ENCODE measurements at regions not wholly inside any gene's neighbourhood (a gene's known extent, or its start where the extent isn't known, plus 50 kb on each side); places are given as distances from the start of the nearest gene placed in this dataset.
"Not testable (repeated sequence)": the region's sequence is repeated elsewhere in the genome, so short reads cannot be mapped to it uniquely, and the experiment has no call there.

DNA sequence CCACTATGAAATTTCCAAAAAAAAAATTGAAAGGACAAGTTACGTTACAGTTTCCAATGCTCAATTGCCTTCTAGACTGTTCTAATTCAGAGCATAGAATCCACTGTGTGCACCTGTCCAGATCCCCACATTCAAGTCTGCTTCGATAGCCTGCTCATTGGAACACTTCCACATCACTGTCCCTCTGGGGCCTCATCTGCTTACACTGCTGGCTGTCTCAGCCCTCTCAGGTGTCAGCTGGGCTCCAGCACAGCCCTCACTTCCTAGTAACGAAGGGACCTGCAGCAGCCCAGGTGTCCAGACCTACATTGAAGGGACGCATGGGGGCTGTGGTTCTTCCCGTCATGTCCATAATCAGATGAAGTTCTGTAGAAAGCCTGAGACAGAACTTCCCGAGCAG is 94.3 kb upstream of the EMB start:
- Histone ChIP-seq H3K9me3 (ENCODE audit: low read length) (no peaks in the 10 kb centered on the region), H3K9me2 (ENCODE audit: low read depth, low read length) (no peaks in the 10 kb centered on the region), H3K4me1 (ENCODE audit: insufficient read depth, low read length, severe bottlenecking) (peaks cover 31% of the 10 kb centered on the region), H3K36me3 (ENCODE audit: insufficient read depth, low read length) (no peaks in the 10 kb centered on the region), H3K9ac (ENCODE audit: low read length) (no peak overlapping the region; the same call in 1 of the 2 replicates), H4K20me1 (ENCODE audit: insufficient read depth, low read length) (no peaks in the 10 kb centered on the region), H3K79me2 (ENCODE audit: insufficient read depth, low read length) (no peaks in the 10 kb centered on the region), H2AFZ (ENCODE audit: low read length) (peak overlapping the region; percentile 3; the same call in 1 of the 2 replicates), H3K4me3 (ENCODE audit: low read depth, low read length, poor library complexity, severe bottlenecking) (no peak overlapping the region), H3K4me2 (ENCODE audit: low read length) (peak overlapping the region; percentile 53), H3F3A (ENCODE audit: insufficient read depth, low read length) (no peaks in the 10 kb centered on the region), H3K27me3 (ENCODE audit: insufficient read depth, low read length) (no peaks in the 10 kb centered on the region), H3K27ac (ENCODE audit: low read depth, low read length, poor library complexity, severe bottlenecking) (peak overlapping the region; percentile 2)
- TF ChIP-seq EZH2 (IDR thresholded peaks at IDR 0.05; ENCODE audit: borderline replicate concordance, low read length) (no peak), CTCF (IDR thresholded peaks at IDR 0.05; ENCODE audit: low read length) (no peak)

DNA sequence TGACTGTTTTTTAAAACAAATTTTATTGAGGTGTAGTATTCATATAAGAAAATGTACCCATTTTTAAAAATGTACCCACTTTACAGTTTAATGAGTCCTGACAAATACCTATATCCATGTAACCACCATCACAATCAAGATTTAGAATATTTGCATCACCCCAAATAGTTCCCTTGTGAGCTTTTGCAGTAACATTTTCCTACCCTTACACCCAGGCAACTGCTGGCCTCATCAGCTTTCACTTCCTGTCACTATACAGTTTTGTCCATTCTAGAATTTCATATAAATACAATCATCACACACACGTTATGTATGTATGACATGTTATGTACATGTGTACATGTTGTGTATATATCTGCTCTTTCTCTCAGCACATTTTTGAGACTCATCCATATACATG is 96.4 kb upstream of the EMB start:
- H3K9ac ChIP-seq (ENCODE audit: low read length); H3K79me2 ChIP-seq (ENCODE audit: insufficient read depth, low read length); H2AFZ ChIP-seq (ENCODE audit: low read length); H3K27me3 ChIP-seq (ENCODE audit: insufficient read depth, low read length); H3K4me3 ChIP-seq (ENCODE audit: low read depth, low read length, poor library complexity, severe bottlenecking); H3K36me3 ChIP-seq (ENCODE audit: insufficient read depth, low read length); H3K9me3 ChIP-seq (ENCODE audit: low read length); H3K9me2 ChIP-seq (ENCODE audit: low read depth, low read length); H3K4me2 ChIP-seq (ENCODE audit: low read length); H3F3A ChIP-seq (ENCODE audit: insufficient read depth, low read length); H4K20me1 ChIP-seq (ENCODE audit: insufficient read depth, low read length): not testable (repeated sequence)
- H3K4me1 ChIP-seq (ENCODE audit: insufficient read depth, low read length, severe bottlenecking), result peaks cover 31% of the 10 kb centered on the region
- H3K27ac ChIP-seq (ENCODE audit: low read depth, low read length, poor library complexity, severe bottlenecking), result peak overlapping the region; percentile 49

DNA sequence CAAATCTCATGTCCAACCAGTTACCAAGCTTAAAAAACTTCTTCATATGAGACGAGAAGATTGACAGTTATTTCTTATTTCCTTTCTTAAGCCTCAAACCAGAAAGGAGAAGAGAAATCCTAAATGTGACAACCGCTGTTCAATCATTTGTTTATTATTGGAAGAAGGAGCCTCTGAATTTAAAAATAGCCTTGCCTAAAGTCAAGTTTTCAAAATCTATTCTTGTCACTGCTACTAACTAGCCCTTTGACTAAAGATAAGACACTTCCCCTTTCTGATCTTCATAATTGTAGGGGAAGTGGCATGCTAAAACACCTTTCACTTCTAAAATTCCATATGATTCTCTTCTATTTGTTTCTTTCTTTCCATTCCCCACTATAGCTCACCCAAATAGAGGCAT is 106.2 kb upstream of the EMB start:
- Histone ChIP-seq H3K4me1 (ENCODE audit: insufficient read depth, low read length, severe bottlenecking) (peaks cover 25% of the 10 kb centered on the region), H3K9ac (ENCODE audit: low read length) (no peak overlapping the region), H3K9me3 (ENCODE audit: low read length) (no peaks in the 10 kb centered on the region), H3K27me3 (ENCODE audit: insufficient read depth, low read length) (no peaks in the 10 kb centered on the region), H3K4me3 (ENCODE audit: low read depth, low read length, poor library complexity, severe bottlenecking) (no peak overlapping the region), H3K9me2 (ENCODE audit: low read depth, low read length) (no peaks in the 10 kb centered on the region), H3K36me3 (ENCODE audit: insufficient read depth, low read length) (no peaks in the 10 kb centered on the region), H3K4me2 (ENCODE audit: low read length) (peak overlapping the region; percentile 42; the same call in 1 of the 2 replicates), H4K20me1 (ENCODE audit: insufficient read depth, low read length) (no peaks in the 10 kb centered on the region), H3K27ac (ENCODE audit: low read depth, low read length, poor library complexity, severe bottlenecking) (peak overlapping the region; percentile 70), H3F3A (ENCODE audit: insufficient read depth, low read length) (no peaks in the 10 kb centered on the region), H3K79me2 (ENCODE audit: insufficient read depth, low read length) (no peaks in the 10 kb centered on the region), H2AFZ (ENCODE audit: low read length) (no peak overlapping the region)
- no peak for TF ChIP-seq CTCF (IDR thresholded peaks at IDR 0.05; ENCODE audit: low read length)
- TF ChIP-seq EZH2 (IDR thresholded peaks at IDR 0.05; ENCODE audit: borderline replicate concordance, low read length), result no peak

- H3K4me2 ChIP-seq (ENCODE audit: low read length), result no peak overlapping the region
- no peak overlapping the region for H3K9ac ChIP-seq (ENCODE audit: low read length)
- no peaks in the 10 kb centered on the region for H3K9me3 ChIP-seq (ENCODE audit: low read length)
- no peak overlapping the region for H3K27ac ChIP-seq (ENCODE audit: low read depth, low read length, poor library complexity, severe bottlenecking)
- no peaks in the 10 kb centered on the region for H3K9me2 ChIP-seq (ENCODE audit: low read depth, low read length)
- no peaks in the 10 kb centered on the region for H3F3A ChIP-seq (ENCODE audit: insufficient read depth, low read length)
- H3K79me2 ChIP-seq (ENCODE audit: insufficient read depth, low read length), result no peaks in the 10 kb centered on the region
- H3K27me3 ChIP-seq (ENCODE audit: insufficient read depth, low read length), result no peaks in the 10 kb centered on the region
- H2AFZ ChIP-seq (ENCODE audit: low read length), result no peak overlapping the region
- no peaks in the 10 kb centered on the region for H4K20me1 ChIP-seq (ENCODE audit: insufficient read depth, low read length)
- TF ChIP-seq EZH2 (IDR thresholded peaks at IDR 0.05; ENCODE audit: borderline replicate concordance, low read length), result no peak
- peaks cover 51% of the 10 kb centered on the region for H3K4me1 ChIP-seq (ENCODE audit: insufficient read depth, low read length, severe bottlenecking)
- H3K36me3 ChIP-seq (ENCODE audit: insufficient read depth, low read length), result no peaks in the 10 kb centered on the region
- H3K4me3 ChIP-seq (ENCODE audit: low read depth, low read length, poor library complexity, severe bottlenecking), result no peak overlapping the region
Measured at GRCh38 chr5:50550267-50550666, 109.2 kb upstream of the EMB start.
